ENCODE measurements at regions not wholly inside any gene's neighbourhood (a gene's known extent, or its start where the extent isn't known, plus 50 kb on each side); places are given as distances from the start of the nearest gene placed in this dataset.

DNA sequence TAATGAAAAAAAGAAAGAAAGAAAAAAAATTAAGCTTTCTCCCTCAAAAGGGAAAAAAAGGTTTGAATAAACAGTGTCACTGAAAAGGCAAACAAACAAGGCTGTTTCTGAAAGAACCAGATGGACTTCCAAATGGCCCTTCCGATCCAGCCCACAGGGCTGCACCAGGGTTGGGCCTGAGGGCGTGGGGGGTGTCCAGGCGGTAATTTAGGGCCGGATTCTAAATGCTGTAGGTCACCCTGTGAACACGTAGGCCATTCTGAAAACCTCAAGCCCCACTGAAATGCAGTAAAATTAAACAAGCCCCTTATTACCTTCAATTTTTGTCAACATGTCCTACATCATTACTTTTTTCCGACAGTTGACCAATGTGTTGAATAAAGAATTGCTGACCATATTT is 132.1 kb downstream of the HSD17B3 start:
- Histone ChIP-seq H3K9me3 (ENCODE audit: control insufficient read depth in 2 of 2, insufficient read depth in 1 of 2, low read length in 1 of 2) (no peaks in the 10 kb centered on the region), H3K27ac (ENCODE audit: low read depth in 1 of 2, low read length in 1 of 2) (no peak overlapping the region), H3K4me1 (ENCODE audit: control insufficient read depth in 2 of 2, insufficient read depth in 2 of 2, low read length in 2 of 2) (no peaks in the 10 kb centered on the region), H3K4me3 (ENCODE audit: low read length in 2 of 2) (no peak overlapping the region), H3K27me3 (ENCODE audit: control insufficient read depth in 2 of 2, insufficient read depth in 1 of 2, low read length in 1 of 2) (no peaks in the 10 kb centered on the region), H3K36me3 (ENCODE audit: control insufficient read depth in 2 of 2, insufficient read depth in 2 of 2, low read length in 1 of 2) (no peaks in the 10 kb centered on the region)
- DNase-seq (ENCODE audit: low read depth in 6 of 9, low spot score in 9 of 9), result no peak
- WGBS, result 97% methylated on average over 6 of the region's 6 CpGs

DNA sequence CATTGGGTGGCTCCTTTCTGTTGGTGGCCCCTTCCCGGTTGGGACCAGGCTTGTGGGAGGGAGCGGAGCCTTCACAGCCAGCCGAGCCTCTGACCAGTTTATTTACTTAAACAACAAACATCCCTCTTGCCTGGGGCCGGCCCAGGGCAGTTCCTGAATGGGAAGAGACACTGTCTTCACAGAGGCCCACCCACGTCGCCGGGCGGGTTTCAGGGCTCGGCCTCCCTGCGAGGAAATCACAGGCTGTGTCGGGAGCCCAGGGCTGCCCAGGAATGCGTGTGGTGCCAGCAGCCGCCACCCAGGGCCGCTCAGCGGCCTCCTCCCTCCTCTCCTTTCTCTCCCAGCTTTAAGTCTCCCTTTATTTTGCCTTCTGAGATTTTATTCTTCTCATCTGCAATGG is 132.5 kb downstream of the HSD17B3 start:
- WGBS, result 88% methylated on average over 15 of the region's 15 CpGs
- no peaks in the 10 kb centered on the region for H3K27me3 ChIP-seq (ENCODE audit: control insufficient read depth in 2 of 2, insufficient read depth in 1 of 2, low read length in 1 of 2)
- H3K4me3 ChIP-seq (ENCODE audit: low read length in 2 of 2), result no peak overlapping the region

DNA sequence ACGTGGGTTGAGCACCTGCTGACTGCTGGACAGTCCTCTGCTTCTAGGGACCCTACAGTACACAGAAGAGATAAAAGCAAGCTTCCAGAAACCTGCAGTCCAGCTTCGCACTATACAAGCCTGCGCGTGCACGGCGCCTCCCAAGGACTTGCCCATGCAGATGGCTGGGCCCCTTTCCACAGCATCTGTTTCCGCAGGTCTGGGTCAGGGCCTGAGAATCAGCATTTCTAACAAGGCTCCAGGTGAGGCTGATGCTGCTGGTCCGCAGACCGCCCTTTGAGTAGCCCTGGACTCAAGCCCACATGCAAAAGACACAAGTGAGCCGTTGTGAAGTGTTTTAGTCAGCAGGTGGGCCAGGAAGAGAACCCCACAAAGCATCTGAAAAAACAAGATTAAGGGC is 133.1 kb downstream of the HSD17B3 start:
- WGBS, result 90% methylated on average over 10 of the region's 10 CpGs

More for the DNA sequence above, 132.5 kb downstream of the HSD17B3 start:
- H3K9me3 ChIP-seq (ENCODE audit: control insufficient read depth in 2 of 2, insufficient read depth in 1 of 2, low read length in 1 of 2), result no peaks in the 10 kb centered on the region
- H3K36me3 ChIP-seq (ENCODE audit: control insufficient read depth in 2 of 2, insufficient read depth in 2 of 2, low read length in 1 of 2), result no peaks in the 10 kb centered on the region
- no peak for DNase-seq (ENCODE audit: low read depth in 6 of 9, low spot score in 9 of 9)
- no peaks in the 10 kb centered on the region for H3K4me1 ChIP-seq (ENCODE audit: control insufficient read depth in 2 of 2, insufficient read depth in 2 of 2, low read length in 2 of 2)
- H3K27ac ChIP-seq (ENCODE audit: low read depth in 1 of 2, low read length in 1 of 2), result no peak overlapping the region

DNA sequence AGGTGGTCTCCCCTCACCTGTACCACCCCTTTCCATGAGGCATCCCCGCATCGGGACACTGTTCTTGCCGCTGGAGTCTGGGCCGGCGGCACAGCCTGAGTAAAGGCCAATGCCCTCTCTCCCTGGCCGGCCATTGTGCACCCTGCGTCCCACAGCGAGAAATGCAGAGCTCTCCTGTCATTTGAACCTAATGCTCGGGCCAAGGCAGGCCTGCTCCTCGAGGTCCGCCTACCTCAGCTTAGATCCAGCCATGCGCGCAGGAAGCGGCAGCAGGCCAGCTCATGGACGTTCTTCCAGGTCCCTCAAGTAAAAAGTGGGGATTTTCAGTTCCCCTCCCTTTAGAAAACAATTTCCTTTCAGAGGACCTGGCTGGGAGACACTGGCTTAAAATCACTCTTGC is 135.0 kb downstream of the HSD17B3 start:
- H3K4me3 ChIP-seq (ENCODE audit: low read length in 2 of 2), result no peak overlapping the region
- H3K36me3 ChIP-seq (ENCODE audit: control insufficient read depth in 2 of 2, insufficient read depth in 2 of 2, low read length in 1 of 2), result no peaks in the 10 kb centered on the region
- WGBS, result 95% methylated on average over 15 of the region's 15 CpGs
- no peaks in the 10 kb centered on the region for H3K9me3 ChIP-seq (ENCODE audit: control insufficient read depth in 2 of 2, insufficient read depth in 1 of 2, low read length in 1 of 2)
- H3K4me1 ChIP-seq (ENCODE audit: control insufficient read depth in 2 of 2, insufficient read depth in 2 of 2, low read length in 2 of 2), result no peaks in the 10 kb centered on the region
- DNase-seq (ENCODE audit: low read depth in 6 of 9, low spot score in 9 of 9), result no peak
- H3K27me3 ChIP-seq (ENCODE audit: control insufficient read depth in 2 of 2, insufficient read depth in 1 of 2, low read length in 1 of 2), result no peaks in the 10 kb centered on the region
- H3K27ac ChIP-seq (ENCODE audit: low read depth in 1 of 2, low read length in 1 of 2), result no peak overlapping the region

More for the DNA sequence above, 133.1 kb downstream of the HSD17B3 start:
- Histone ChIP-seq H3K4me3 (ENCODE audit: low read length in 2 of 2) (no peak overlapping the region), H3K4me1 (ENCODE audit: control insufficient read depth in 2 of 2, insufficient read depth in 2 of 2, low read length in 2 of 2) (no peaks in the 10 kb centered on the region), H3K36me3 (ENCODE audit: control insufficient read depth in 2 of 2, insufficient read depth in 2 of 2, low read length in 1 of 2) (no peaks in the 10 kb centered on the region), H3K27ac (ENCODE audit: low read depth in 1 of 2, low read length in 1 of 2) (no peak overlapping the region), H3K27me3 (ENCODE audit: control insufficient read depth in 2 of 2, insufficient read depth in 1 of 2, low read length in 1 of 2) (no peaks in the 10 kb centered on the region), H3K9me3 (ENCODE audit: control insufficient read depth in 2 of 2, insufficient read depth in 1 of 2, low read length in 1 of 2) (no peaks in the 10 kb centered on the region)
- no peak for DNase-seq (ENCODE audit: low read depth in 6 of 9, low spot score in 9 of 9)

DNA sequence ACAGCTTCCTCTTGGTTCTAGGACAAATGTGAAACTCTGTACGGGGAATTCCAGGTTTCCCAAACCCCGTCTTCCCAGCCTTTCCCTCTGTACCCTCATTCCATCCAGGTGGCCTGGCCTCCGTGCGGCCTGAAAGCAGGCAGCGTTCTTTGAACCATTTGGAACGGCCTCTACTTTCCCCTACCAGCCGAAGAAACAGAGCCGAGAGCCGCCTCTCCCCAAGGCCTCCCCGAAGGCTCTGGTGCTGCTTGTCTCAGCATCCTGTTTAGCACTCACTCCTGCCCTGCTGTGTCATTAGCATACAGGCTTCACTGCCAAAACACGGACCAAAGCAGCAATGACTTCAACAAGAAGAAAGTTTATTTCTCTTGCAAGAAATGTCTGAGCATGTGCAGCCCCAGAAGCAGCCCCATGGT is 137.7 kb downstream of the HSD17B3 start:
- WGBS, result 92% methylated on average over 11 of the region's 11 CpGs
- Histone ChIP-seq H3K9me3 (ENCODE audit: control insufficient read depth in 2 of 2, insufficient read depth in 1 of 2, low read length in 1 of 2) (no peaks in the 10 kb centered on the region), H3K4me3 (ENCODE audit: low read length in 2 of 2) (no peak overlapping the region), H3K27ac (ENCODE audit: low read depth in 1 of 2, low read length in 1 of 2) (no peak overlapping the region), H3K27me3 (ENCODE audit: control insufficient read depth in 2 of 2, insufficient read depth in 1 of 2, low read length in 1 of 2) (no peaks in the 10 kb centered on the region), H3K36me3 (ENCODE audit: control insufficient read depth in 2 of 2, insufficient read depth in 2 of 2, low read length in 1 of 2) (no peaks in the 10 kb centered on the region), H3K4me1 (ENCODE audit: control insufficient read depth in 2 of 2, insufficient read depth in 2 of 2, low read length in 2 of 2) (peaks cover 0 to under 1% of the 10 kb centered on the region in 2 donors)
- DNase-seq (ENCODE audit: low read depth in 6 of 9, low spot score in 9 of 9), result no peak

DNA sequence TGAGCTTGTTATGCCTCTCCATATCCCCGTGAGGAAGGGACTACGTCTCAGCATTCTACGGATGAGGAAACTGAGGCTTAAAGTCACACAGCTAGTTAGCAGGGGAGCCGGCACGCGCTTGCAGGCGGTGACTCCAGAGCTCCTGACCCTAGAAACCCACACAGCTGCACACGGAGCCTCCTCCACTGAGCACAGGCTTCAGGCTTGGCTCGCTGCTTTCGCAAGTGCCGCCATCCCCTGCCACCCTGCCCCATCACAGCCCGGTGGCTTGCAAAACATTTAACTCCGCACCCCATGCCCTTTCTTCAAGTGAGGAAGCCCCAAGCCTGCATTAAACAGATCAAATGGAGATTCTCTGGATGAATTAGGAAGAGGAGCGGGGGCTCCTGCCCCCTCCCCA is 138.3 kb downstream of the HSD17B3 start:
- no peaks in the 10 kb centered on the region for H3K27me3 ChIP-seq (ENCODE audit: control insufficient read depth in 2 of 2, insufficient read depth in 1 of 2, low read length in 1 of 2)
- WGBS, result 93% methylated on average over 14 of the region's 14 CpGs
- DNase-seq (ENCODE audit: low read depth in 6 of 9, low spot score in 9 of 9), result no peak
- no peaks in the 10 kb centered on the region for H3K9me3 ChIP-seq (ENCODE audit: control insufficient read depth in 2 of 2, insufficient read depth in 1 of 2, low read length in 1 of 2)
- H3K36me3 ChIP-seq (ENCODE audit: control insufficient read depth in 2 of 2, insufficient read depth in 2 of 2, low read length in 1 of 2), result no peaks in the 10 kb centered on the region
- H3K27ac ChIP-seq (ENCODE audit: low read depth in 1 of 2, low read length in 1 of 2), result no peak overlapping the region
- peaks cover 0 to 4% of the 10 kb centered on the region in 2 donors for H3K4me1 ChIP-seq (ENCODE audit: control insufficient read depth in 2 of 2, insufficient read depth in 2 of 2, low read length in 2 of 2)
- H3K4me3 ChIP-seq (ENCODE audit: low read length in 2 of 2), result no peak overlapping the region

DNA sequence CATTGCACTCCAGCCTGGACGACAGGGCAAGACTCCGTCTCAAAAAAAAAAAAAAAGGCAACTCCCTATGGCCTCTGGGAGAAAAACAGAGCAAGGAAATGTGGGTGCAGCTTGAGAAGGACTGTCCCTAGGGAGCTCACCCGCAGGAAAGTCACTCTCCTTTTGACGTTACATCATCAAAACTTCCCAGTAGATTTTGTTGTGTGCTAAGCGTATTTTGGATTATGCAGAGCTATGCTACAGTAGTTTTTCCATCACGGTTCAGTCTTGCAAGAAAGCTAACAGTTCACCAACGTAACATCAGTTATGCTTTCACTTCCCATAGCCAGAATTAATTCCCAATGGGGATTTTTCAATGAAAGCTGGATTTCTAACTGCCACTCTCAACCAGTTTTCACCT is 138.8 kb downstream of the HSD17B3 start:
- DNase-seq (ENCODE audit: low read depth in 6 of 9, low spot score in 9 of 9), result no peak
- Histone ChIP-seq H3K27ac (ENCODE audit: low read depth in 1 of 2, low read length in 1 of 2) (no peak overlapping the region), H3K4me1 (ENCODE audit: control insufficient read depth in 2 of 2, insufficient read depth in 2 of 2, low read length in 2 of 2) (peaks cover 0 to 7% of the 10 kb centered on the region in 2 donors), H3K27me3 (ENCODE audit: control insufficient read depth in 2 of 2, insufficient read depth in 1 of 2, low read length in 1 of 2) (no peaks in the 10 kb centered on the region), H3K36me3 (ENCODE audit: control insufficient read depth in 2 of 2, insufficient read depth in 2 of 2, low read length in 1 of 2) (no peaks in the 10 kb centered on the region), H3K4me3 (ENCODE audit: low read length in 2 of 2) (no peak overlapping the region), H3K9me3 (ENCODE audit: control insufficient read depth in 2 of 2, insufficient read depth in 1 of 2, low read length in 1 of 2) (no peaks in the 10 kb centered on the region)
- 88% methylated on average over 7 of the region's 7 CpGs for WGBS

DNA sequence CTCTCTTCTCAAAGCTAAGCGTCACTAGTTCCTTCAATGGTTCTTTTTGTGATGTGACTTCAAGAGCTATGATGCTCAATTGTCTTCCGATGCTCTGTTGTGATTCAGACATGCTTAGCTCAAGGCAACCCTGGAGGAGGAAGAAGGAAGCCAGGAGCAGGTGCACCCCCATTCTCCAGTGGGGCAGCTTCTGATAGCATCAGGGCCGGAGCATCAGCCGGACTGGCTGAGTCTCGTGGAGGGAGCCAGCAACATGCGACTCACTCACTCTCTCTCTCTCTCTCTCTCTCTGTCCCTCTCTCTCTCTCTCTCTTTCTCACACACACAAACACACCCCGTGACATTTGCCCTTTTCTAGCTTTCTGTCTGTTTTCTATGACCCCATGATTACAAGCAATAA is 140.2 kb downstream of the HSD17B3 start:
- Histone ChIP-seq H3K36me3 (ENCODE audit: control insufficient read depth in 2 of 2, insufficient read depth in 2 of 2, low read length in 1 of 2) (no peaks in the 10 kb centered on the region), H3K27ac (ENCODE audit: low read depth in 1 of 2, low read length in 1 of 2) (no peak overlapping the region), H3K9me3 (ENCODE audit: control insufficient read depth in 2 of 2, insufficient read depth in 1 of 2, low read length in 1 of 2) (no peaks in the 10 kb centered on the region), H3K4me1 (ENCODE audit: control insufficient read depth in 2 of 2, insufficient read depth in 2 of 2, low read length in 2 of 2) (peaks cover 0 to 14% of the 10 kb centered on the region in 2 donors), H3K4me3 (ENCODE audit: low read length in 2 of 2) (no peak overlapping the region), H3K27me3 (ENCODE audit: control insufficient read depth in 2 of 2, insufficient read depth in 1 of 2, low read length in 1 of 2) (no peaks in the 10 kb centered on the region)
- 84% methylated on average over 7 of the region's 7 CpGs for WGBS
- no peak for DNase-seq (ENCODE audit: low read depth in 6 of 9, low spot score in 9 of 9)

DNA sequence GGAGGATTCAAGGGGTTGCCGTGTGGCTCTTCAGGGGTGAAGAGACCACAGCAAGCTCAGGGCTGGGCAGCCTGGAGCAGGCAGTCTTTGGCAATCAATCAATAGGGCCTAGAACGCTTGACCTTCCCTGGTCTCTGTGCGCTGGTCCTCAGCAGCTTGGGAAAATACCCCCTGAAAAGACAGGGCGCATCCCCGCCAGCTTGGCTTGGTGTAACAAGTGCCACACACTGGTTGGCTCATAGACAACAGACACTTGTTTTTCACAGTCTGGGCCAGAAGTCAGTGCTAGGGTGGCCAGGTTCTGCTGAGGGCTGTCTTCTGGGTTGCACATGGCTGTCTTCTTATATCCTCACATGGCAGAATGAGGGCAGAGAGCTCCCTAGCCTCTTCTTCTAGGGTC is 141.1 kb downstream of the HSD17B3 start:
- Histone ChIP-seq H3K4me3 (ENCODE audit: low read length in 2 of 2) (no peak overlapping the region), H3K4me1 (ENCODE audit: control insufficient read depth in 2 of 2, insufficient read depth in 2 of 2, low read length in 2 of 2) (peaks cover 0 to 24% of the 10 kb centered on the region in 2 donors), H3K36me3 (ENCODE audit: control insufficient read depth in 2 of 2, insufficient read depth in 2 of 2, low read length in 1 of 2) (no peaks in the 10 kb centered on the region), H3K27ac (ENCODE audit: low read depth in 1 of 2, low read length in 1 of 2) (no peak overlapping the region), H3K27me3 (ENCODE audit: control insufficient read depth in 2 of 2, insufficient read depth in 1 of 2, low read length in 1 of 2) (no peaks in the 10 kb centered on the region), H3K9me3 (ENCODE audit: control insufficient read depth in 2 of 2, insufficient read depth in 1 of 2, low read length in 1 of 2) (no peaks in the 10 kb centered on the region)
- WGBS, result 99% methylated on average over 5 of the region's 5 CpGs
- no peak for DNase-seq (ENCODE audit: low read depth in 6 of 9, low spot score in 9 of 9)

DNA sequence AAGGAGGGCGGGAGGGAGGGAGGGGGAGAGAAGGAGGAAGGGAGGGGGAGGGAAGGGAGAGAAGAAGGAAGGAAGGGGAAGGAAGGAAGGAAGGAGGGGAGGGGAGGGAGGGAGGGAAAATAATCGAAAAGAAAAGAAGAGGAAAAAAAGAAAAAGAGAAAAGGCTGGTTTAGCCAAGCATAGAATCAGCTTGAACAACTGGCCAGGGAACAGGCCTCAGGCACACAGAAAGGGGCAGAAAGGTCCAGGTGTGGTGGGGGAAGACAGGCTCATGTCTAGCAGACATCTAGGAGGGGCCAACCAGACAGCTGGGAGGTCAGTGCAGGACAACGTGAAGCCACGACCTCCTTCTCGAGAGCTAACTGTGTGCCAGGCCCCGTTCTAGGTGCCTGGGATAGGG is 141.8 kb downstream of the HSD17B3 start:
- no peaks in the 10 kb centered on the region for H3K27me3 ChIP-seq (ENCODE audit: control insufficient read depth in 2 of 2, insufficient read depth in 1 of 2, low read length in 1 of 2)
- peaks cover 0 to 24% of the 10 kb centered on the region in 2 donors for H3K4me1 ChIP-seq (ENCODE audit: control insufficient read depth in 2 of 2, insufficient read depth in 2 of 2, low read length in 2 of 2)
- H3K27ac ChIP-seq (ENCODE audit: low read depth in 1 of 2, low read length in 1 of 2), result no peak overlapping the region
- 85% methylated on average over 6 of the region's 6 CpGs for WGBS
- no peak for DNase-seq (ENCODE audit: low read depth in 6 of 9, low spot score in 9 of 9)
- H3K4me3 ChIP-seq (ENCODE audit: low read length in 2 of 2), result no peak overlapping the region
- no peaks in the 10 kb centered on the region for H3K9me3 ChIP-seq (ENCODE audit: control insufficient read depth in 2 of 2, insufficient read depth in 1 of 2, low read length in 1 of 2)
- no peaks in the 10 kb centered on the region for H3K36me3 ChIP-seq (ENCODE audit: control insufficient read depth in 2 of 2, insufficient read depth in 2 of 2, low read length in 1 of 2)

Measured in thymus (tissue), 11 donors.